Peyer's patch (tissue), 4 donors: ENCODE measurements at regions not wholly inside any gene's neighbourhood (a gene's known extent, or its start where the extent isn't known, plus 50 kb on each side); places are given as distances from the start of the nearest gene placed in this dataset.
A peak's percentile ranks its signal among the peaks of the same experiment; 100 is the strongest.

Experiments used
- POLR2A ChIP-seq, 2 donors: fragments of 450-650 bp; IDR thresholded peaks; one replicate each; pipeline ENCODE4 v1.5.1; 2017; ENCODE audit warnings: antibody characterized with exemption in 2 of 2, mild to moderate bottlenecking in 2 of 2, moderate library complexity in 2 of 2
- TF ChIP-seq, protein P1 (sequence below), 6 experiments: fragments of 450-650 bp in 4 of 6; fragments of 200-600 bp in 2 of 6; sonication (generic) in 1 of 6; IDR thresholded peaks; one replicate each; pipeline ENCODE4 v1.5.1; 2017 to 2019; ENCODE audit warnings: antibody characterized with exemption in 6 of 6, mild to moderate bottlenecking in 3 of 6, moderate library complexity in 1 of 6

DNA sequence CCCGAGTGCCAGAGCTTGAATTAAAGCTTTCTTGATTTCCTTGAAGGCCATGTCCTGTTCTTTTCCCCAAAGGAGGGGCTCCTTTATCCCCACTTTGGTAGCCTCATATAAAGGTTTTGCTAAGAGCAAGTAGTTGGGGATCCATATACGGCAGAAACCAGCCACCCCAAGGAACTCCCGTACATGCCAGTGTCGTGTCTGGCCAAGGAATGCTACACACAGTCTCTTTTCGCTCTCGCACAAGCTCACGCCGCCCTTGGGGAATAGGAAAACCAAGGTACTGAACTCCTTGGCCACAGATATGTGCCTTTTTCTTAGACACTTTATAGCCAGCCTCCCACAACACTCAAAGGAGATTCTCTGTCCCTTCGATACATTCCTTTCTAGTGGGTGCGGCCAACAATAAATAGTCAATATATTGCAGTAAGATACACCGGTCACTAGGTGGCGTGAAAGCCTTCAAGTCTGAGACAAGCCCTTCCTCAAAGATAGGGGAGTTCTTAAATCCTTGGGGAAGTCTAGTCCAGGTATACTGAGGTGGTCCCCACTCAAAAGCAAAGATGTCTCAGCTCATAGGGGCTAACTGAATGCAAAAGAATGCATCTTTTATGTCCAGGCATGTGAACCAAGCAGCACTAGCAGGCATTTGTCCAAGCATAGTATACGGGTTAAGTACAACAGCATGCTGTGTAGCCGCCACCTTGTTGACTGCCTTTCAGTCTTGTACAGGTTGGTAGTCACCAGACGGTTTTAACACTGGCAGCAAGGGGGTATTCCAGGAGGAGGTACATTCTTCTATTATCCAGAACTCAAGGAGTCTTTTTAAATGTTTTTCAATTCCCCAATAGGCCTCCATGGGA is 57.8 kb upstream of the XAGE1B start:
- TF ChIP-seq, protein P1, sequence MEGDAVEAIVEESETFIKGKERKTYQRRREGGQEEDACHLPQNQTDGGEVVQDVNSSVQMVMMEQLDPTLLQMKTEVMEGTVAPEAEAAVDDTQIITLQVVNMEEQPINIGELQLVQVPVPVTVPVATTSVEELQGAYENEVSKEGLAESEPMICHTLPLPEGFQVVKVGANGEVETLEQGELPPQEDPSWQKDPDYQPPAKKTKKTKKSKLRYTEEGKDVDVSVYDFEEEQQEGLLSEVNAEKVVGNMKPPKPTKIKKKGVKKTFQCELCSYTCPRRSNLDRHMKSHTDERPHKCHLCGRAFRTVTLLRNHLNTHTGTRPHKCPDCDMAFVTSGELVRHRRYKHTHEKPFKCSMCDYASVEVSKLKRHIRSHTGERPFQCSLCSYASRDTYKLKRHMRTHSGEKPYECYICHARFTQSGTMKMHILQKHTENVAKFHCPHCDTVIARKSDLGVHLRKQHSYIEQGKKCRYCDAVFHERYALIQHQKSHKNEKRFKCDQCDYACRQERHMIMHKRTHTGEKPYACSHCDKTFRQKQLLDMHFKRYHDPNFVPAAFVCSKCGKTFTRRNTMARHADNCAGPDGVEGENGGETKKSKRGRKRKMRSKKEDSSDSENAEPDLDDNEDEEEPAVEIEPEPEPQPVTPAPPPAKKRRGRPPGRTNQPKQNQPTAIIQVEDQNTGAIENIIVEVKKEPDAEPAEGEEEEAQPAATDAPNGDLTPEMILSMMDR (IDR thresholded peaks at IDR 0.05): peak in 5 of 6 experiments; percentile 0 to 77 (median 69)
- no peak for TF ChIP-seq POLR2A (IDR thresholded peaks at IDR 0.05)
